ENCODE measurements at regions not wholly inside any gene's neighbourhood (a gene's known extent, or its start where the extent isn't known, plus 50 kb on each side); places are given as distances from the start of the nearest gene placed in this dataset.

- H3K4me3 ChIP-seq (ENCODE audit: low read depth, low read length), result peak overlapping the region; percentile 19
- TF ChIP-seq CTCF (IDR thresholded peaks at IDR 0.05; ENCODE audit: insufficient read depth, low read depth, low read length), result no peak
- peak; percentile 81 for DNase-seq (ENCODE audit: low read depth)
Measured at GRCh38 chr1:245051349-245052221, 103.2 kb upstream of the KIF26B start.

GRCh38 chr1:245046769-245047168 lies 108.0 kb upstream of the KIF26B start:
- TF ChIP-seq CTCF (IDR thresholded peaks at IDR 0.05; ENCODE audit: insufficient read depth, low read depth, low read length), result no peak
- H3K4me3 ChIP-seq (ENCODE audit: low read depth, low read length), result no peak overlapping the region
- no peak for DNase-seq (ENCODE audit: low read depth)

- H3K4me3 ChIP-seq (ENCODE audit: low read depth, low read length), result no peak overlapping the region
- DNase-seq (ENCODE audit: low read depth), result no peak
- no peak for TF ChIP-seq CTCF (IDR thresholded peaks at IDR 0.05; ENCODE audit: insufficient read depth, low read depth, low read length)
Measured at GRCh38 chr1:245046315-245046714, 108.5 kb upstream of the KIF26B start.

- TF ChIP-seq CTCF (IDR thresholded peaks at IDR 0.05; ENCODE audit: insufficient read depth, low read depth, low read length), result no peak
- H3K4me3 ChIP-seq (ENCODE audit: low read depth, low read length), result no peak overlapping the region
- DNase-seq (ENCODE audit: low read depth), result no peak
Measured at GRCh38 chr1:245045087-245045881, 109.5 kb upstream of the KIF26B start.

GRCh38 chr1:245043611-245043940 lies 111.2 kb upstream of the KIF26B start:
- no peak overlapping the region for H3K4me3 ChIP-seq (ENCODE audit: low read depth, low read length)
- no peak for DNase-seq (ENCODE audit: low read depth)
- TF ChIP-seq CTCF (IDR thresholded peaks at IDR 0.05; ENCODE audit: insufficient read depth, low read depth, low read length), result no peak

GRCh38 chr1:245041058-245041698 lies 113.6 kb upstream of the KIF26B start:
- no peak for DNase-seq (ENCODE audit: low read depth)
- H3K4me3 ChIP-seq (ENCODE audit: low read depth, low read length), result no peak overlapping the region
- TF ChIP-seq CTCF (IDR thresholded peaks at IDR 0.05; ENCODE audit: insufficient read depth, low read depth, low read length), result no peak

All from fibroblast of villous mesenchyme (primary cell).